ENCODE measurements at regions not wholly inside any gene's neighbourhood (a gene's known extent, or its start where the extent isn't known, plus 50 kb on each side); places are given as distances from the start of the nearest gene placed in this dataset.
"Not testable (repeated sequence)": the region's sequence is repeated elsewhere in the genome, so short reads cannot be mapped to it uniquely, and the experiment has no call there.

DNA sequence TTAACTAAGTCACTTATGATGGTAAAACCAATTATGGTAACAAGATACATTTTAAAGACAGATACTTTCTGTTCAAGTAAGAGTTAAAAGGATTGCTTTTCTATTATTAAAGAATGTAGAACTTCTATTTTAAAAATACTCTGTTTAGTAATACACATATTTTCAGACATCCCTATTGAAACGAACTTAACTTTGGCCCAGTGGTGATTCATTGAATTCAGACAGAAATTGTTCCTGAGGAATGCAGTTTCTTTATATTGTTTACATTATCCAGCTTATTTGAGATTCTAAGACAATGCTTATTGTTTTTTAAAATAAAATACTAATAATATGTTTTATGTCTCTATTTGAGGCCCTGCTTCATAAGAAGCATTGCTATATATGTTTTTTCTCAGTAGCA lies 816.4 kb downstream of the SEMA5A start:
- 57 to 79% methylated on average over 1 of the region's 1 CpG for WGBS, 2 donors
- DNase-seq = no peak
- Histone ChIP-seq H3K27ac (no peak overlapping the region), H3K9me3 (no peaks in the 10 kb centered on the region), H3K36me3 (ENCODE audit: low read depth, missing control alignments) (no peaks in the 10 kb centered on the region), H3K4me3 (no peak overlapping the region), H3K4me1 (no peaks in the 10 kb centered on the region), H3K27me3 (no peaks in the 10 kb centered on the region)
- intact Hi-C loops (cut with DNase I; ENCODE audit: low total_unique reads) = no loop called here
- TF ChIP-seq, protein P1, sequence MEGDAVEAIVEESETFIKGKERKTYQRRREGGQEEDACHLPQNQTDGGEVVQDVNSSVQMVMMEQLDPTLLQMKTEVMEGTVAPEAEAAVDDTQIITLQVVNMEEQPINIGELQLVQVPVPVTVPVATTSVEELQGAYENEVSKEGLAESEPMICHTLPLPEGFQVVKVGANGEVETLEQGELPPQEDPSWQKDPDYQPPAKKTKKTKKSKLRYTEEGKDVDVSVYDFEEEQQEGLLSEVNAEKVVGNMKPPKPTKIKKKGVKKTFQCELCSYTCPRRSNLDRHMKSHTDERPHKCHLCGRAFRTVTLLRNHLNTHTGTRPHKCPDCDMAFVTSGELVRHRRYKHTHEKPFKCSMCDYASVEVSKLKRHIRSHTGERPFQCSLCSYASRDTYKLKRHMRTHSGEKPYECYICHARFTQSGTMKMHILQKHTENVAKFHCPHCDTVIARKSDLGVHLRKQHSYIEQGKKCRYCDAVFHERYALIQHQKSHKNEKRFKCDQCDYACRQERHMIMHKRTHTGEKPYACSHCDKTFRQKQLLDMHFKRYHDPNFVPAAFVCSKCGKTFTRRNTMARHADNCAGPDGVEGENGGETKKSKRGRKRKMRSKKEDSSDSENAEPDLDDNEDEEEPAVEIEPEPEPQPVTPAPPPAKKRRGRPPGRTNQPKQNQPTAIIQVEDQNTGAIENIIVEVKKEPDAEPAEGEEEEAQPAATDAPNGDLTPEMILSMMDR (IDR thresholded peaks at IDR 0.05) = no peak
- no peak for TF ChIP-seq POLR2A (IDR thresholded peaks at IDR 0.05)

DNA sequence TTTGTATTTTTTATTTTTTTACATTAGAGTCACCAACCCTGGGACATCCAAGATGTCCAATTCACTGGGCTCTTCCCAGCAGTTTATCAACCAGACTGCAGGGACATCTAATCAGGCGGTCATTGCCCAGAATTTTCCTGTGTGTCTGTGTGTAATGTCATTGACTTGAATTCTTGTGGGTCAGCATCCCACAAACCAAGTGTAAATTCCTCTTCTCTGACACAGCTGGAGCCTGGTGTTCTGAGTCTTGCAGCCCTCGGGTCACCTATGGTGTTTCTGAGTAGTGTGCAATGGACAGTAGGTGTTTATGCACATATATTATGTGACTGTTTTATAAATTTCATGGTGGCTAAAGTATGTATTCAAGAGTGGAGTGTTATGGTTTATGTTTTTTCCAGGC lies 815.7 kb downstream of the SEMA5A start:
- Histone ChIP-seq H3K4me3 (no peak overlapping the region), H3K27me3 (no peaks in the 10 kb centered on the region), H3K4me1 (no peaks in the 10 kb centered on the region), H3K27ac (no peak overlapping the region), H3K9me3 (no peaks in the 10 kb centered on the region), H3K36me3 (ENCODE audit: low read depth, missing control alignments) (no peaks in the 10 kb centered on the region)
- intact Hi-C loops (cut with DNase I; ENCODE audit: low total_unique reads) = no loop called here
- TF ChIP-seq, protein P1 (IDR thresholded peaks at IDR 0.05) = no peak
- TF ChIP-seq POLR2A (IDR thresholded peaks at IDR 0.05) = no peak
- DNase-seq = no peak
- 89 to 95% methylated on average over 2 of the region's 2 CpGs for WGBS, 2 donors

DNA sequence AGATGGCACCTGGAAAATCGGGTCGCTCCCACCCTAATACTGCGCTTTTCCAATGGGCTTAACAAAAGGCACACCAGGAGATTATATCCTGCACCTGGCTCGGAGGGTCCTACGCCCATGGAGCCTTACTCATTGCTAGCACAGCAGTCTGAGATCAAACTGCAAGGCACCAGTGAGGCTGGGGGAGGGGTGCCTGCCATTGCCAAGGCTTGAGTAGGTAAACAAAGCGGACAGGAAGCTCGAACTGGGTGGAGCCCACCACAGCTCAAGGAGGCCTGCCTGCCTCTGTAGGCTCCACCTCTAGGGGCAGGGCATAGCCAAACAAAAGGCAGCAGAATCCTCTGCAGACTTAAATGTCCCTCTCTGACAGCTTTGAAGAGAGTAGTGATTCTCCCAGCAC lies 814.8 kb downstream of the SEMA5A start:
- H3K36me3 ChIP-seq (ENCODE audit: low read depth, missing control alignments); DNase-seq; intact Hi-C loops (cut with DNase I; ENCODE audit: low total_unique reads); H3K27ac ChIP-seq; H3K4me1 ChIP-seq; H3K27me3 ChIP-seq; H3K4me3 ChIP-seq; H3K9me3 ChIP-seq: not testable (repeated sequence)
- 91 to 94% methylated on average over 6 to 7 of the region's 7 CpGs for WGBS, 2 donors

DNA sequence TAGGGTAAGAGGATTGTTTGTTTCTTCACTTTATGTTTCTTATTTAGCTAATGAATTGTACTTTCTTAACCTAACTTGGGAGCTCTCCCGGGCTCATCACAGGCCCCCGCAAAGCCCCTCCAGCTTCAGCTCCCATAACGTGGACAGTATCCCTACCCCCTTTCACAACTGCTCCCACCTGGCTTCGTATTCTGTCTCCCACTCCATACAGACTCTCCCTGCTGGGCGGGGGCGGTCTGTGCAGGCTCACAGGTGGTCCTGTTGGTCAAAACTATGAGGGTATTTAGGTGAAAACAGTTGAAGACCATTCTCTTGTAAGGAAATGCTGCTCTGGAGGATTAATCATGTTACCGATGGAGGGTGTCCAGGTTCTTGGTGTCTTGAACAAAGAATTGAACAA lies 805.3 kb downstream of the SEMA5A start:
- WGBS, 2 donors = 89 to 93% methylated on average over 7 of the region's 7 CpGs
- intact Hi-C loops (cut with DNase I; ENCODE audit: low total_unique reads) = no loop called here
- no peaks in the 10 kb centered on the region for H3K27me3 ChIP-seq

DNA sequence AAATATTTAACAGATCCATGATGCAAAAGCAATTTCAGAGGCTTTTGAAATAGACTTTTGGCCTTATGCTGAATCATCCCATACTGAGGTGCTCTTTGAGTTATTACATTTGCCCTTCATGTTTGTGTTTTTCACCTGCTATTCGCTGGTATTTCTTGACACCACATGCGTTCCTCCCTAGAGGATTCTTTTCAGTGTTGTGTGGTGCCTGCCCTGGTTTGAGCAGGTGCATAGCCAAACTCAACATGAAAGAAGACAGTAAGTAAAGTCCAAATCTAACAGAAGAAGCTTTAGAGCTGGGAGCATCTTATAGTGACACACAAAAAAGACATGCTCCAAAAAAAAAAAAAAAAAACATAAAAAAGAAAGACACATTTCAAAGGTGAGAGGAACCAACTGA lies 796.3 kb downstream of the SEMA5A start:
- Histone ChIP-seq H3K4me3 (no peak overlapping the region), H3K27me3 (no peaks in the 10 kb centered on the region), H3K4me1 (no peaks in the 10 kb centered on the region), H3K9me3 (no peaks in the 10 kb centered on the region), H3K36me3 (ENCODE audit: low read depth, missing control alignments) (no peaks in the 10 kb centered on the region), H3K27ac (no peak overlapping the region)
- no peak for DNase-seq
- no peak for TF ChIP-seq POLR2A (IDR thresholded peaks at IDR 0.05)
- TF ChIP-seq, protein P1 (IDR thresholded peaks at IDR 0.05) = no peak
- WGBS, 2 donors = 93 to 97% methylated on average over 2 of the region's 2 CpGs
- intact Hi-C loops (cut with DNase I; ENCODE audit: low total_unique reads) = no loop called here

More for the DNA sequence above, 805.3 kb downstream of the SEMA5A start:
- TF ChIP-seq, protein P1 (IDR thresholded peaks at IDR 0.05) = no peak
- no peak for TF ChIP-seq POLR2A (IDR thresholded peaks at IDR 0.05)
- Histone ChIP-seq H3K27ac (no peak overlapping the region), H3K4me1 (no peaks in the 10 kb centered on the region), H3K9me3 (no peaks in the 10 kb centered on the region), H3K4me3 (no peak overlapping the region), H3K36me3 (ENCODE audit: low read depth, missing control alignments) (no peaks in the 10 kb centered on the region)
- no peak for DNase-seq
